SK-N-SH (cell line): ENCODE measurements at regions not wholly inside any gene's neighbourhood (a gene's known extent, or its start where the extent isn't known, plus 50 kb on each side); places are given as distances from the start of the nearest gene placed in this dataset.

ENCODE experiments used
- CHD2 ChIP-seq: fragments of 150-350 bp; IDR thresholded peaks from 2 replicates; pipeline ENCODE4 v1.6.1; 2018; ENCODE audit warnings: low read length; ENCODE audit not compliant: partially characterized antibody
- CTCF ChIP-seq: fragments of 200-600 bp; sonication (generic); IDR thresholded peaks from 2 replicates; pipeline ENCODE4 v1.6.1; 2017; ENCODE audit warnings: antibody characterized with exemption, mild to moderate bottlenecking, moderate library complexity
- EP300 ChIP-seq, 2 experiments: IDR thresholded peaks; 2 replicates each; pipeline versions ENCODE4 v1.4.0 to v1.6.1; 2012; ENCODE audit warnings: borderline replicate concordance in 1 of 2, low read depth in 1 of 2, low read length in 1 of 2
- EZH2phosphoT487 ChIP-seq: fragments of 200-600 bp; sonication (generic); IDR thresholded peaks from 2 replicates; pipeline ENCODE4 v1.6.1; 2017; ENCODE audit warnings: low read depth, mixed run types, mild to moderate bottlenecking, antibody characterized with exemption, moderate library complexity, borderline replicate concordance
- FOXM1 ChIP-seq: IDR thresholded peaks from 2 replicates; pipeline ENCODE4 v1.4.0; 2012; ENCODE audit warnings: low read depth, mild to moderate bottlenecking
- GABPA ChIP-seq: IDR thresholded peaks from 2 replicates; pipeline ENCODE4 v1.4.0; 2012; ENCODE audit warnings: low read depth, mild to moderate bottlenecking
- IRF3 ChIP-seq: fragments of 150-350 bp; IDR thresholded peaks from 2 replicates; pipeline ENCODE4 v1.6.1; 2016; ENCODE audit warnings: mild to moderate bottlenecking, low read depth, low read length
- NFIC ChIP-seq: IDR thresholded peaks from 2 replicates; pipeline ENCODE4 v1.4.0; 2012; ENCODE audit warnings: borderline replicate concordance
- POLR2AphosphoS5 ChIP-seq: IDR thresholded peaks from 2 replicates; pipeline ENCODE4 v1.6.1; 2012; ENCODE audit warnings: low read depth, low read length
- RAD21 ChIP-seq: IDR thresholded peaks from 2 replicates; pipeline ENCODE4 v1.6.1; 2012; ENCODE audit warnings: mild to moderate bottlenecking, low read length
- RFX5 ChIP-seq: IDR thresholded peaks from 2 replicates; pipeline ENCODE4 v1.6.1; 2012; ENCODE audit warnings: mild to moderate bottlenecking, improper control_type of control experiment, low read length
- TAF1 ChIP-seq: IDR thresholded peaks from 2 replicates; pipeline ENCODE4 v1.6.1; 2012; ENCODE audit warnings: low read depth, mild to moderate bottlenecking, low read length, moderate library complexity, borderline replicate concordance
- YY1 ChIP-seq: IDR thresholded peaks from 2 replicates; pipeline ENCODE4 v1.4.0; 2012; ENCODE audit warnings: low read depth, mild to moderate bottlenecking
- ZBTB33 ChIP-seq: IDR thresholded peaks from 2 replicates; pipeline ENCODE4 v1.4.0; 2012; ENCODE audit warnings: low read depth, borderline replicate concordance

GRCh38 chr11:23564370-23564769, 704.1 kb upstream of the CCDC179 start:
- TF ChIP-seq GABPA (no peak), POLR2AphosphoS5 (no peak), EZH2phosphoT487 (no peak), CTCF (no peak), IRF3 (no peak), ZBTB33 (no peak), EP300 (IDR thresholded peaks at IDR 0.05; ENCODE audit: borderline replicate concordance in 1 of 2, low read depth in 1 of 2, low read length in 1 of 2) (no peak), FOXM1 (no peak), RAD21 (no peak), CHD2 (no peak), NFIC (no peak), RFX5 (no peak), YY1 (no peak), TAF1 (no peak)
